HK-2 (cell line): ENCODE measurements at regions not wholly inside any gene's neighbourhood (a gene's known extent, or its start where the extent isn't known, plus 50 kb on each side); places are given as distances from the start of the nearest gene placed in this dataset.

Experiments
- DNase-seq: peaks from one replicate; pipeline ENCODE4 v3.0.0-alpha.2; 2018; ENCODE audit not compliant: unreplicated experiment

- DNase-seq: no peak
These were observed 113.9 kb downstream of the MATN1 start for GRCh38 chr1:30609336-30609998.

DNA sequence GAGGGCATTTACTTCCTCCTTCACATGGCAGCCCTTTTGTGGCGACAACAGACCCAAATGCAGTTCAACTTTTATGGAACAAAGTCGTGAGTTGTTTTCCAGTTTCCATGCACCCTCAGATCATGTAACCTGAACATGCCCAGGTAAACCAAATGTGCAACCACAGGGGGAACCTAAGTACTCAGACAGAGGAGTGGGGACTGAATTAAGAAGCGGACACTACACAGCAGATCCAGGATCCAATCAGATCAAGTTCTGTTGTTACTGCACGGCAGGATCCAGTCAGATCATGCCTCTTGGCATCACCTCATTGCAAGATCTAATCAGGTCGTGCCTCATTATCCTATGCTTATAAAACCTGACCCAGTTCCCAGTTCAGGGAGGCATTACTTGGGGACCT is 115.7 kb downstream of the MATN1 start:
- no peak for DNase-seq

- DNase-seq: no peak
These were observed 117.2 kb downstream of the MATN1 start for GRCh38 chr1:30606166-30606565.

- no peak for DNase-seq
These were observed 117.9 kb downstream of the MATN1 start for GRCh38 chr1:30605441-30605920.

- DNase-seq: no peak
These were observed 118.5 kb downstream of the MATN1 start for GRCh38 chr1:30604801-30605440.

DNA sequence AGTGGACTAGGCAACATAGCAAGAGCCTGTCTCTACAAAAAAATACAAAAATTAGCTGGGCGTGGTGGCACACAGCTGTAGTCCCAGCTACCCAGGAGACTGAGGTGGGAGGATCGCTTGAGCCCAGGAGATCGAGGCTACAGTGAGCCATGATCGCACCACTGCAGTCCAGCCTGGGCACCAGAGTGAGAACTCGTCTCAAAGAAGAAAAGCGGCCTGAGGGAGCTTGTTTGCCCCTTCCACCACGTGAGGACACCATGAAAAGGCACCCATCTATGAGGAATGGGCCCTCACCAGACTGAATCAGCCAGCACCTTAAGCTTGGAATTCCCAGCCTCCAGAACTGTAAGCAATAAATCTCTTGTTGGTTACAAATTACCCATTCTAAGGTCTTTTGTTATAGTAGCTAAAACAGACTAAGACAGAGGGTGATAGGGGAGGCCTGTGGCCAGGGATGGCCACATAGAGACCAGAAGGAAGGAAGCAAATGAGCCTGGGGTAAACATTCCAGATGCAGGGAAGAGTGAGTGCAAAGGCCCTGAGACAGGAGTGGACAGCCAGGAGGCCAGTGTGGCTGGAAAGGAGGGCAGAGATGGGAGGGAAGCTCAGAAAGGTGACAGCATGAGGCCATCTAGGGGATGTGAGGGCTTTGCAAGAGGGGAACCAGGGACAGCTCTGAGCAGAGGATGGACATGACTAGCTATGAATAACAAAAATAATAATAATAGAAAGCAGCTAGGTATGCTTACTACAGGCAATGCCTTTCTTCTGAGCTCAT is 120.1 kb downstream of the MATN1 start:
- DNase-seq: no peak

DNA sequence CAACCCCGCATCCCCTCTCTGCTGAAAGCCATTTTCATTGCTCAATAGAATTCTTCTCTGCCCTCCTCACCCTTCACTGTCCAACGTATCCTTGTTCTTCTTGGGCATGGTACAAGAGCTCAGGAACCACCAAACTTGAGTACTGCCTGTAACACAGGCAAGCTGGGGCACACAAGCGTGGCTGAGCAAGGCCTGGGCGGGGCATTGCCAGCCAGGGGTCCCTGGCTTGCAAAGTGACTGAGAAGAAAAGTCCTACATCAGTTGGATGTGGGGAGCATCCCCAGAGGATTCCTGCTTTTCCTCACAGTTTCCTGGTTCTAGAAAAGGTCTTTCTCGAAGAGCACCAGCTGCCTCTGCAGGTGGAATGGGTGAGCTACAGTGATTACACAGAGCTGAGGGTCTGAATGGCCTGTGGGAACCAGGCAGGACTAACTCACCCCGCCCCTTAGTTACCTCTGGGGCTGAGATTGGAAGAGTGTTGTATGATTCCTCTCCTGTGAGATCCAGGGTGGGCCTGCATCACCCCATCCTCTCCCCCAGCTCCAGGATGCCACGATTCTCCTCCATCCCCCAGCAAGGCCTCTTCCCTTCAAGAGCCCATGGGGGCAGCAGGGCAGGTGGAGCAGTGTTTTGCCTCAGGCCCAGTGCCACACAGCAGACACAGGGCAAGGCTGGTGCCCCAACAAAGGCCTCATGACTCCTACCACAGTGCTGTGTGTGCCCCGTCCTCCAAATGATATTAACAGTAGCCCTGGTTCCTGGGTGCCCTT is 121.9 kb downstream of the MATN1 start:
- DNase-seq: no peak

DNA sequence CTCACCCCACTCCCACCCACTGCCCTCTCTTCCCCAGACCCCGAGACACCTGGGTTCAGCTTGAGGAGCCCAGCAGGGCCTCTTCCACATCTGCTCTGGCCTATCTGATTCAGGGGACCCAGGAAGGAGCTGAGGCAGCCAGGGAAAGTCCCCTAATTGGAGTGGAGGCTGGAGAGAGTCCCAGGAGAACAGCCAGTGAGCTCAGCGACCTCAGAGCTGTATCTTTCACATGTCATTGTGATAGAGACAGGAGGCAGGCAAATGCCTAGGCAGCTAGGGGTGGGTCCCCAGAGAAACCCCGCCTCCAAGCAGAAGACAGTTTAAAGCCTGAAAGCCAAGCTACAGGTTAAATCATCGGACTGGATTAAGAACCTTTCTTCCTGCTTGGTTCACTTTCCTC is 122.7 kb downstream of the MATN1 start:
- no peak for DNase-seq

GRCh38 chr1:30600258-30600657 is 123.1 kb downstream of the MATN1 start:
- no peak for DNase-seq

GRCh38 chr1:30599721-30600120 is 123.7 kb downstream of the MATN1 start:
- DNase-seq: no peak

DNA sequence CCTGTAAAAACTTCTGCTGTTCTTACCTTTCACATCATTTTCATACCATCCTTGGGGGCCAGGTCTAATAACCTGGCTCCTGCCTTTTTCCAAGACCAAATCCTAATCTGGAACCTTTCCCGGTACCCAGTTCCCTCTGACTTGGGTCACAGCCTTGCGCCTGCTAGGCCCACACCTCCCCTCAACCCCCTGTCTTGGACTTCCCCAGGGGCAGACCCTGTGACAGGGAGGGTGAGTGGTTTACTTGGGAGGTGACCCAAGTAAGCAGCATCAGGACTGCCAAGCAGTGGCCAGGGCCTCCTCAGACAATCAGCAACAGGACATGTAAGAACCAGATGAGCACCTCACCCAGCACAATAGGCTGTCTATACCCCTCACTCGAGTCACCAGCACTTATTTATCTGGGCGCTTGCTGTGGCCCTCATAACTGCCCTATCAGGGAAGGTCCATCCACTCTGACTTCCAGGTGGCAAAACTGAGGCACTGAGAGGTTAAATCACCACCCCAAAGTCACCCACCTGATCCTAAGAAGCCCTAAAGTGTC is 124.7 kb downstream of the MATN1 start:
- no peak for DNase-seq

GRCh38 chr1:30597711-30598110 is 125.7 kb downstream of the MATN1 start:
- DNase-seq: no peak

- no peak for DNase-seq
These were observed 126.5 kb downstream of the MATN1 start for GRCh38 chr1:30596891-30597290.

DNA sequence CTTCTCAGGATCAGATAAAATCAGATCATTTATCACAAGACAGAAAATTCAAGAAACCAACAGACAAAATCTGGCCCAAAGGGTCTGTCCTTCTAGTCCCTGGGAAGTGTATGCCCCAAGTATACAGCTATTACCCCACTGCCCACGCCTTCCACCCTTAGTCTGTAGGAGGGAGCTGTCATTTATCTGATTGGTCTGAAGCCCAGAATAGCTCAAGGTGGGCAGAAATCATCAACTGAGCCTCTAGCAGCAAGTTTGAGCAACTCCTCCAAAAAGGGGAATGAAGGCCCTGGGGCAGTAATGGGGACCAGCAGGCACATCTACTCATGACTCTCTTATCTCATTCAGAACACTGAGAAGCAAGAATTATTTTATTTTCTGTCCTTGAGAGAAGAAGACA is 126.9 kb downstream of the MATN1 start:
- DNase-seq: no peak

DNA sequence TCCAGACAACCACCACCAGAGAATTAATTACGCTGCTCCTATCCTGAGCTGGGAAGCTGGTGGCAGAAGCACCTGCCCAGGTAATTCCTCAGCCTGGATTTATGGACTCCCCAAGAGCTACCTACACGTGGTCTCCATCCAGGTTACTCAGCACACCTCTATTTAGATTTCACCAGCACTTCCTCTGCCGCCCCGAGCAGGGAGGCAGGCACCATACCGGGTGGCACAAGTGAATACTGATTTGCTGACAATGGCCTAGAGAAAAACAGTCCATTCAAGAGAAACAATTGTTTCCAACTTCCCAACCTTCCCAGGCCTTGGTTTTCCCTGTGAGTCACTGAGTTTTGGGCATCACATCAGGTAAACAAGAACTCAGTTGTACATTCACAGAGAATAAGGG is 134.3 kb downstream of the MATN1 start:
- no peak for DNase-seq

DNA sequence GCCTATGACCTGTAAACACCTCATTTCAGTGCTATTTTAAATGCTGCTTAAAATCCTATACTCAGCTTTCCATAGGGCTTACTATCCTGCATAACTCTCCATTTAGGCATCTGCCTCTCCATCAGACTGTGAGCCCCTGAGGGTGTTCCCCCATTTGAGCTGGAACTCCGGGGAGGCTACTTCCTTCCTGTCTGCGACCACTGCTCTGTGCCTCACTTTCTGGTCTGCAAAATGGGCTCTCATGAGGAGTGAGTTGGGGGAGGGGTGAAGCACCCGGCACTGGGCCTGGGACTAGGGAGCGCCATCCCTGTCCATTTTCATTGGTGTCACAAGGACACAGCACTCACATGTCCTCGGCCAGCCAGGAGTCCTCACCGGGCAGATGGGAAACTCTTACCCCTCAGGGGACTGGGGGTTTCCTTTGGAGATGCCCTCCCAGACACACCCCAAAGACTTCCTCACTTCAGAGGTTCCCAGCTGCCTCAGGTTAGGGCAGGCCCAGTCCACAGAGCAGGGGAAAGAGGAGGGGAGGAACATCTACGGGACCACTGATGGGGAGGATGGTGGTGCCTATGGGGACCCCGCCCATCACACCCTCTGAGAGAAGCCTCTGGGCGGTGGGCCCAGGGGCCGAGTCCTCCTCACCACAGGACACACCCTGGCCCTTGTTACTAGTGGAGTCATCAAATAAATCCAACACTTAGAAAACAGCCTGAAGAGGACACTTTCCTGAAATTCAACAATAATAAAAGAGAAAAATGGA is 134.9 kb downstream of the MATN1 start:
- DNase-seq: no peak

- no peak for DNase-seq
These were observed 136.7 kb downstream of the MATN1 start for GRCh38 chr1:30586671-30587070.

DNA sequence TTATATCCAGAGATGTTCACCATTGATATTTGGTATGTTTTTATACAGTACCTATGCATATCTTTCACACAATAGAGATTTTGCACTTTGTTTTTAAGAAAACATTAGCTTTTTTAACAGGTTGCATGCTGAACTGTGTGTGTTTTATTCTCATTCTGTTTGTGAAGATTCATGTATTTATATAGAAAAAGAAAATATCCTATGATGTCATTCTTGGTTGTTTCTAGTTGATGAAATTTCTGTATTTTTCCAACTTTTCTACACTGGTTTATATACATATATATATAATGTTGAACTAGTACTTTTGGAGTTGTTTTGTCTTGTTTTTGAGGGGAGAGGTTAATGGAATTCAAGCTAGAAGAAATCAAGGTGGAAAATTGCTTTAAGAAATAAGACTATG is 143.8 kb downstream of the MATN1 start:
- no peak for DNase-seq

DNA sequence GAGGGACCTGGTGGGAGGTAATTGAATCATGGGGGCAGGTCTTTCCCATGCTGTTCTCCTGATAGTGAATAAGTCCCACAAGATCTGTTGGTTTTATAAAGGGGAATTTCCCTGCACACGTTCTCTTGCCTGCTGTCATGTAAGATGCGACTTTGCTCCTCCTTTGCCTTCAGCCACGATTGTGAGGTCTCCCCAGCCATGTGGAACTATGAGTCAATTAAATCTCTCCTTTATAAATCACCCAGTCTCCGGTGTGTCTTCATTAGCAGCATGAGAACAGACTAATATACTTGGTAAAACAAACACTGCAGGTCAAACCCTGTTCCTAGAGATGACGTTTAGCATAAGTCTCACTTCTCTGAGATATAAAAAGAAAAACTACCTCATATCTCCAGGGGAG is 148.3 kb downstream of the MATN1 start:
- no peak for DNase-seq

DNA sequence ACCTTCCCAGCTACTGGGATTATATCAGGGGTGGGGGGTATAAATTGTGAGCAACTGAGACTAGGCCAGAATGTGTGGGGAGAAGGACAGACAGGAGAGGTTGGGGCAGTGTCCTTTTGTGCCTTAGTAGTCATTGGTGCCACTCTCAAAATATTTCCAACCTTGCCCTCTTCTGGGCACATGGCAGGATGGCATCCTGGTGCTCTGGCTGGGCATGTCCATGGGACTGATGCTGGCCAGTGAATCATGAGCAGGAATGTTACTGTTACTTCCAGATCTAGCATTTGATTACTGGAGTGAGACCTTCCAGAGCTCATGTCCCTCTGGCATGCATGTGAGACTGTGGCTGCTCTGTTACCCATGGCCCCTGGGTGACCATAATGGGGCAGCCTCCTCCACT is 151.2 kb downstream of the MATN1 start:
- no peak for DNase-seq

DNA sequence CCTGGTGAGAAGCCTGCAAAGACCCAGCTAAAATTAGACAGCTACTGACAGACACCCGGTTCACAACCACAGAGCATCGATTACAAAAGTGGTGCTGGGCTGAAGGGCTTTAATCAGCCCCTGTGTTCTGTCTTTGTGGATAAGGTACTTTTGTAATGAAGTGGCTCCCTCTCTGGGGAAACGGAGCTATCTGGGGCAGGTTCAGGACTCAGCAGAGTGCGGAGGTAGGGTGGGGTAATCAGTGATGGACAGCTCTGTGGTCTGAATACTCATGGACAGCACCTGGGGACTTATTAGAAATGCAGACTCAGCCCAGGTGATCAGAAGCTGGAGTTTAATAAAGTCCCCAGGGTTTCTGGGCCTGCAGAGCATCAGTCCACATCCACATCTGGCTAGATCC is 152.0 kb downstream of the MATN1 start:
- DNase-seq: no peak
